GM19397 (cell line): ENCODE measurements at regions not wholly inside any gene's neighbourhood (a gene's known extent, or its start where the extent isn't known, plus 50 kb on each side); places are given as distances from the start of the nearest gene placed in this dataset.

Experiments used
- ATAC-seq: cut with Tn5 transposase; IDR thresholded peaks from one replicate; pipeline ENCODE4 v1.9.1; 2021; ENCODE audit warnings: mild to moderate bottlenecking, moderate library complexity; ENCODE audit not compliant: unreplicated experiment

DNA sequence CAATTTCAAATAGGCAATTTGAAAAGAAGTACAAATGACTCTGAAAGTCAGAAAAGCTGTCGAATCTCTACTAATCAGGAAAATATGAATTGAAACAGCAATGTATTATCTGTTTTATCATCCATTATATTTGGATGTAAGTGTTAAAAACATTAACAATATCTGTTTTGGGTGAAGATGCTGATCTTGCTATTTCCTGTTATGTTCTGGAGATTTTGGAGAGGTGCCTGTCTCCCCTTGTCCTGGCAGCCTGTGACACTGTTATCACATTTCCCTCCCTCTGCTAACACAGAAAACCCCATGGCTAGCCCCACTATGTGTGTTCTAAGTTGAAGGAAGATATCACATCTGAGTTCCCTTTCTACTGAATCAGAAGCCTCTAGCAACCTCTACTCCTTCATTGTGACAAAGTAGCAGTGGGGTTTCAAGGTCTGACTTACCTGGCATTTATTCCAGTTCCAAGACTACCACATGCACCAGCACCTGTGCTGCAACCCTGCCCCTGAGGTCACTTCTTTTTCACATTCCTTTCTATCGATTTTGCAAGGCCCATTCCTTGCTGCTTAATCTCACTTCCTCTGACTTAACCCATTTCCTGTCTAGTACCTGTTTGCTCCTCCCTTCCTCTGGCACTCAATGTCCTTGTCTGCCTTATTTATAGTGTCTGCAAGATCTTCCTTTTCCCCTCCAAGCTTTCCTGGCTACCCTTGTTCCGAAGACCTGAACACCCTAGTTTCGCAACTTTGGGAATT lies 95.5 kb upstream of the COL8A1 start:
- ATAC-seq = no peak

DNA sequence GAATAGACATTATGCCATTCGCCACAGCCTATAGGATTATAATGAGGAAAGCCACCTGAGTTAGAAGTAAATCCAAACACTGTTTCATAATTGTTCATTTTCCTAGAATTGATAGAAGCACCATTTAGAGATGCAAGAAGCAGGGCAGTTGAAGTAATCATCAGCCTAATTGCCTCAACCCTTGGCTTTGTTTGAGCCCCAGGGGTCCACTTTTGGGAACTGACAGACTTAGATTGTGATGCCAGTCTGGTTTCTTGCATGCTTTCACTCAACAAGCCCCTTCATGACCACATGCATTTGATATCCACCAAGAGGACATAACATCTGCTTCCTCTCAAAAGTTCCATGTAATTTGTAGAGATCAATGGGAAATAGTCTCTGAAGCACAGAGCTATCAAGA lies 97.2 kb upstream of the COL8A1 start:
- no peak for ATAC-seq

DNA sequence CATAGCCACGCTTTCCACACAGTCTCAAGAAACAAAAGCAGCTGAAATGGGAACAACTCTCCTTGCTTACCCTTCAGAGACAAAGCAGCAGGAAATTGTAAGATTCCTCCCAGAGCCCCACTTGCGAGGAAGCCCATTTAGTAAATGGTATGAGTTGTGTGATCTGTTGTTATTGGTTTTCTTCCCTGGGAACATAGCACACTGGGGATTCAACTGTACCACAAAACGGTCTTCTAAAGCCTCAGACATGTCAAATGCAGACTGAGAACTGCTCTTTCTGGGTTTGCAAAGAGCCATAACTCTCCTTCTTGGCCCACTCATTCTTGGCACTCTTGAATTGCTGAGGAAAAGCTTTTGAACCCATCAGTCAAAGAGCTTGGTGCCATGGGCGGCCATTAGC lies 101.0 kb upstream of the COL8A1 start:
- ATAC-seq = no peak

DNA sequence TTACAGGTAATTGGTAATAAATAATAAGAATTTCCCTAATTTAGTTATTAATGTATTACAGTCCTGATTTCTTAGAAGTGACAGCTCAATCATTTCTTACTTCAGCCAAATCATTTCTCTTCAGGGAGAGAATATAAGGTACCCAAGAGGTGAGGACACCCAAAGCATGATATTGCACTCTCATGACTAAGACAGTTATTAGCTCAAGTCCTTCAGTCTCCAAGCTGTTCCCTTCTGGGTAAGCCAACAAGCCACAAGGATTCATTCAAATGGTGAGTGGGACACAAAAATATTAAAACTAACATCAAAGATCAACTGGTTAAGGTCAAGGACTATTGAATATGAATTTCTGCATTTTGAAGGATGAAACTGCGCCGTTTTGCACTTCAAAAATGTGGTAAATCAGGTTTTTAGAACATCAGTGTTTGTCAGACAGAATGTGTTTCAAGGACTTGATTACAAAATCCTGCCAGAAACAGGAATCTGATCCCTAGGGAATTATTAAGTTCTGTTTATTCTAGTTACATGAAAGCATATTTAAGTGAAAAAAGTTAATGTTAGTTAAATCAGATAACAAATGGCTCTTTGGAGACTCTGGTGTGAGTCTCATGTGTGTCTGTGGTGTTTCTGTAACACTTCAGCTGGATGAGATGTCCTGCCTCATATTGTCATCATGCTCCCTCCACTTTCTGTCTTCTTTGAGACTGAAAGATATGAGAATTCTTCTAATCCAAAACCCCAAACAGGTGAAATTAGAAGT lies 101.7 kb upstream of the COL8A1 start:
- ATAC-seq = no peak

DNA sequence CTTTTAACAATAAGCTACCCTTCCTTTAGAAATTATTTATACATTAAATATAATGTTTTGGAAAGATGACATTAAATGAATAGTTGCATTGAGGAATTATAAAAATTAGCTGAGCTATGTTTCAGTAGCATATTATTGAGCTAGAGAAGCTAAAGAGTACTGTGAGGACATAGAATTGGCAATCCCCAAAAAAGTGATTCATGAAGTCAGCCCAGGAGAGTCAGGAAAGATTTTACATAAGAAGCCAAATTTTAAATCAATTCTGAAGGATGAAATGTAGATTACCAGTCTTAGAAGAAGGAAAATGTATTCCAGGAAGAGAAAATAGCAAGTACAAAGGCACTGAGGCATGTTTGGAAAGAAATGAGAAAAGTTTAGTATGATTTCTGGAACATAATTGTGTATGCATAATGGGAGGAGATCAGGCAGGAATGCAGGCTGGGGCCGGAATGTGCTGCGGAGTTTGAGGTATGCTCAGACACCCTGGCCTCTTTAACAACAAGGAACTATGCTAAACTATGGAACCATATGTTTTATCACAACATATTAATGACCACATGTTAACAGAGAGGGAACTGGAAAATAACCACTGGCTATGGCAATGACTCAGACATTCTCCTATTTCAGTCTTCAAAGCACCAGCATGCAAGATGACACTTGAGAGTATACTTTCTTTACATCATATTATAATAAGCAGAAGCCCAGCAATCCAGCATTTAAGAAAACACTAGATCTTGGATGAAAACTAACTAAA lies 103.3 kb upstream of the COL8A1 start:
- ATAC-seq = no peak

DNA sequence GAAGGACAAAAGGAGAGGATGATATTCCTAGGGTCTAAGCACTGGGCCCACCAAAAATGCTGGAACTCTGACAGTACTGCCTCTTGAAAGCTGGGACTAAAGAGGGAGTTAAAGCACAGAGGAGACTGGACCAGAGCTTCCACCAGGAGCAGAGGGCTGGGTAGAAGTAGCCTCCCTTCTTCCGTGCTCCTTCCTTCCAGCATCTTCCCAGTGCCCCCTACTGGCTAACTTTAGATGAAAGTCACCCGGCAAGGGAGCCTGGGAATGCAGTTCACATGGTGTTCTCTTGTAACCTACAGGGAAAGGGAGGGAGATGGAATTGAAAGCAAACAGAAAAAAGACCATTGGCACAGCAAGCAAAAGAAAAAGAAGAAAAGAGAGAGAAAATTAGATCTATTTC lies 106.1 kb upstream of the COL8A1 start:
- peak; percentile 82 for ATAC-seq

DNA sequence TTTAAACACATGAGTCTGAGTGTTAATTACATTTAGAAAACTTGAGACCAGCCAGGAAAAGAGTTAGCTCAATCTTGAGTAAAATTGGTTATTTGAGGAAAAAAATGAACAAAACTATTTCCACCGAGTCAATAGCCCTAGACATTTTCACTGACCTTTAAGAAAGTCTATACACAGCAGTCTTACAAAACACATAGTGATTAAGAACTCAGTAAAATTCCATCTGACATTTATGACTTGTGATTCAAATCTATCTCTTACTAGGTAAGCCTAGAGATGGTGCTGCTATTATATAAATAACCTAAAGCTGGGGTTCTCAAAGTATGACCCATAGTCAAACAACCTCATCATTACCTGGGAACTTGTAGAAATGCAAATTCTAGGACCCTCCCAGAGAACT lies 109.1 kb upstream of the COL8A1 start:
- no peak for ATAC-seq

DNA sequence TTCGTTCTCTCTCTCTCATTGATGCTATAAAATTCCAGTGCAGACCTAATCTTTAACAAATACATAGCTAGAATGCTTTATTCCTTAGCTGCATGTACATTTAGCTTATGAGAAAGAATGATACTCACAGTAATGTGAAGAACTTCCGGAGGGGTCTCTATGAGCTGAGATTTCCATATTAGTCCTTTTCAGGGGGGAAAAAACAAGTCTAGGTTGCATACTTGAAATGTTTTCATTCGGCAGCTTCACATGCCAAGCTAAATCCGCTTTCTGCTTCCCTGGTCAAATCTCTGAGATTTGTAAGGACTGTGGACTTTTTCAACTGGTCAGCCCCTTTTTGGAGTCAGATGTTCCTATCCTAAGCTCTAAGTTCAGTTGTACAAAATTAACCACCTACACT lies 111.5 kb upstream of the COL8A1 start:
- no peak for ATAC-seq

DNA sequence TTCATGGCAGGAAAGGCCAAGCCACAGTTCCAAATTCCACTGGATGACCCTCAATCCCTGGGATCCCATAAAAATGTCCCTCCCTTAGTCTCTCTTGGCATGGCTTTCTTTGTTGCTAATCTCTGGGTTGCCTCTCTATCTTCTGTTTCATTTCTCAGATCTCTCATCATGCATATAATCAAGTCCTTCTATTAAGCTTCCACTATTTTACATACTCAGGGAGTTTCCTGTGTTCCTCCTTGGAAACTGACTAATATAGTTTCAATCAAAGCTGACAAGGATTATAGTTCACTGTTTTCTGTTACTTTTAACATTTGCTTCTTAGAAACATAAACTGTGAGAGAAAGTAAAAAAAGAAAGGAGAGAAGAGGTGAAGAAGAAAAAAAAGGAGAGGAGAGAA lies 113.8 kb upstream of the COL8A1 start:
- ATAC-seq = no peak

DNA sequence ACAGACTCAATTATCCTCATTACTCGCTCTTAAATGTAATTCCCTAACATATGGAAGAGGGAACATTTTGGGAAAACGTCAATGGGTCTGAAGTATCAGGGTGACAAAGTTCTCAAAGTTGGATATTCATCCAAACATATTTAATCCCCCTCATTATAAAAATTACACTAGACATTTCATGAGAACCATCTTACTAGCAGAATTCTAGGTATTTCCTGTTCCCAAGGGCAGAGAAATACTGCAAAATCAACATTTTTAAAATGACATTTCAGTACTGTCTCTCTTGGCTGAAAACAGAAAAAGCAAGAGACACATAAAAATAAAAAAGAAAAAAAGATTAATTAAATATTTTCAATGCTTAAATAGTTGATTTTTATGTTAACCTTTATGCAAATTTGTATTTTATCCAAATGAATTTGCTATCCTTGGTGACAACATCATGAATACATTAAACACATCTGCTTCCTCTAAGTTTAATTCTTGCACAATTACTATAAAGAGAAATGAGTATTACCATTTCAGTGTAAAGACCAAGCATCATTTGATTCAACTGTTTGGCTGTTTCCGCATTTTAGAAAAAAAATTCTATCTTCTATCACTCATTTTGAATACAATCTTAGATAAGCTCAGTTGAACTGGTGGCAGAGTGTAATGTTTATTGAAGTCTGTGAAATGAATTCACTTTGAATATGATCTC lies 114.8 kb upstream of the COL8A1 start:
- no peak for ATAC-seq

DNA sequence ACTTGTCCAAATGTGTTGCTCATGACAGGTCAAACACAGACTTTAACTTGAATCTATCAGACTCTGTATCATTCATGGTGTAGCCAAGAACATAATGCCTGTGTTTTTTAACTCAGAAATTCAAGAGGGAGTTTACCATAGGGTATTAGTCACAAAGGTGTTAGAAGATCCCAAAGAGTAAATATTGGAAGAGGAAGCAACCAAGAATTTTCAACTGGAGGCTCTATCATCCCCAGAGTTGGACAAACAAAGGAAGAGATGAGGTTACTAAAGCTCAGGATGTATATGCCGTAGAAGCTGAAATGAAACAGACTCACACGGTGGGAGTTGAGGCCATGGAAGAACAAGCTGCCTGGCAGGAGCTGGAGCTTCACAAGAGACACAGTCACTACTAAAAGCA lies 116.2 kb upstream of the COL8A1 start:
- no peak for ATAC-seq

DNA sequence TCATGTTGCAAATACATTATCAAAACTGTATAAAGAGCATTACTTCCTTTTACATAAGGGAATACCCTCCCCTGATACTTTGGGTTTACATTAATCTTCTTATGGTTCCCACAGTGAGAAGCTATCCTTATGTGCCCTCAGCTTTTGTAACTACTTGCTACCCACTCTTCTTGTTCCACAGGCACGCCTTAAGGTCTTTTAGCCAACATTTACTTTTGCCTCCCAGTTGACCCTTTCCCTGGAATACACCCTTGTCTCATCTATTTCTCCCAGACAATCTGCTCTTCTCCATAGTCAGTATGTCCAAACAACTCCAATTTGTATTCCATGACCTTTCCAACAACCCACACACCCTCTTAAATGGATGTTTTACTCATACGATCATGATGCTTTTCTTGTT lies 116.8 kb upstream of the COL8A1 start:
- no peak for ATAC-seq

DNA sequence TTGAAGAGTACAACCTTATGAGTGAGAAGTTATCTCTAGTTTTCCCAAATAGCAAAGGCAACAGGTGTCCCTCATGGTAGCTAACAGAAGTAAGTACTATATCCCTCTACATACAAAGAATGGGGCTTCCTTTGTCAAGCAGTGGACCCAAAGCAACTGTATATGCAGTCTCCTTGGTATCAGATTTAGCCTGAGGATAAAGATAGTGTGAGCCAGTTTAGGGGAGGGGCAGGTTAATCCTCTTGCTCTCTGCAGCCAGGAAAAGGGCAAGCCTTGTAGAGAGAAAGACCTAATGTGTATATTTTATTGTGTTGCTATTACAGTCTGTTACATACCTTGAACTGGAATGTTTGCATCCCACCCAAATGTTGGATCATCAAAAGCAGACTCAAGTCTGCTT lies 117.9 kb upstream of the COL8A1 start:
- ATAC-seq = no peak

DNA sequence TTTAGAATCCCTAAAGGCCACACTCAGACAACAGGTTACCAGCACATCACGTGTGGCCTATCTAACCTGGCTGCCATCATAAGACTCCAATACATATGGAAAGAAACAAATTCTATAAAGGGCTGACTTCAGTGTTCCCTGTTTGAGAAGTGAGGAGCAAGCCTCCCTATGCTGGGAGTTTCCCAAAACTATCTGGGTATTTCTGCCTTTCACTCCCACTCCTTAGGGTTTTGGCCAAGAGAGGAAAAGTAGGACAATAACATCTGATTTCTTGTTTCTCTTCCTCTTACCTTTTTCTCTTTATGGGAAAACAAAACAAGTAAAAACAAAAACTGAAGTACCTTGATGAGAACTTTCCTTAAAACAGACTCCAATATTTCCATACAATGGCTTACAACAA lies 121.5 kb upstream of the COL8A1 start:
- no peak for ATAC-seq

DNA sequence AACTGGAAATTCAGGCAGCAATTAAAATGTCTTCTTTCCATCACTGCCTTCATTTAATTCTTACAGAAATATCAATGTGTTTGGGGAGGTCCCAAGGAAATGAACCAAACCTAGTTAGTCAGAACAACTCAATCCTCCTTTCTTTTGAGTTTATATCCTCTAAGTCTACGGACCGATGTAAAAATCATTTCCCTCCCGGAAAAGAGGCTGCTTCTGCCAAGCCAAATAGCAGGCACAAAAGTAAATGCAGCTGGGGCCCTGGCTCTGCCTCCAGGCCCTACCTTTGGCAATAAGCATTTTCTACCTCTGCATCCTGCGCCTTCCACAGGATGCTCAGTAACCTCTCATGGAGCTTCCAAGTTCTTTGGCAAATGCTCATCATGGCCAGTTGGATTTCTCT lies 122.5 kb upstream of the COL8A1 start:
- ATAC-seq = no peak

DNA sequence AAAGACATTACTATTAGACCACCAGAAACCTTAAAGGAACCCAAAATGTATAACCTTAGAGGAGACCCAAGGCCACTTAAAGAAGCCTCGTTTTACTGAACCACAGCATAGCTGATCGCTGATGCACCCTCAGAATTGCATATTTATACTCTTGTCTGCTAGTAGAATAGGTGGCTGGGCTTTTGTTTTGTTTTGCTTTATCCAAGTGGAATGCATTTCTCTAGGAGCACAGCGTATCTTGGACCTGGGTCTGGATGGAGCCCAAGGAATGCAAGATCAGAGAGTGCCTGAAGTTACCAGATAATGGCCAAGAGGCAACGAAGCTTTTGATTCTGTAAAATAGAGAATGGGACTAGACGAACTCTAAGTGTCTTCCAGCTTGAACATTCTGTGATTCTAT lies 129.2 kb upstream of the COL8A1 start:
- no peak for ATAC-seq

DNA sequence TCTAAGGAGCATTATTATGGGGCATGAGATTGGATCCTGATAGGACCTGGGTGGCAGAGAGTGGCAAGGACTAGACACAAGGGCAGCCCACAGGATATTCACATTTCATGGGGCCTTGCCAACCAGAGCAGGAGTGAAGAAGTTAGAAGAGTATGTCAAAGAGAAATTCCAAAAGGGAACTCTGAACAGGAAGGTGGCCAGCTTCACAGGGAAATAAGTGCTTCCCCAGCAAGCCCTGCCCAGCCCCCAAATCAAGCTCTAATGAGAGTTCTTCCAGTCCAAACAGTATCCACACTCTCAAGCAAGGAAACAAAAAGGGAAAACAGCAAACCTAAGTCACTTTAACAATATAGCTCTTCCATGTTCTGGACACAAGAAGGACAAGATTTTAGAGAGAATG lies 130.2 kb upstream of the COL8A1 start:
- ATAC-seq = no peak

DNA sequence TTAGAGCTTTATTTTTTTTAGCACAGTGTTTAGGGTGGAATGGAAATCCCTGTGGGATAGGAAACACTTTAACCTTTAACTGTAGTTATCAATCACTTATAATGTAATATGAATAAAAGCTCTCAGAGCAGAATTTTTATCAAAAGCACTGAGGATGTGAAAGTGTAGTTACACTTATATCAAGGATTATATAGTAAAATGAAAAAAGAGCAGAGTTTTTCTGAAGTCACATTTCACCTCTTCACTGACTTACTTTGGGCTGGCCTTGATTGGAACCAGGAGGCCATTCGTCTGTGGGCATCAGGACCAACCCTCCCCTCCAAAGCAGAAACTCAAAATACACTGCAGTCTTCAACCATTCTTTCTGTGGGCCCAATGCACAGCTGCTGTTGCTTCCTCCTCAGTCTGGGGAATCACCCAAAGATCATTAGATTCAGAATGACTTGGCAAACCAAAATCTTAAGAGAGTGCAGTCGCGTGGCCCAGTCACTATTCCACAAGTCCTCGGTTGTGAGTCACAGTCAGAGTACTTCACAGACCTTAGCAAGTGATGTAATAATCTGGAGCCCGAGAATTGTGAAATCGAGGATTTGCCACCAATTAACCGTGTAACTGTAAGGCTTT lies 132.6 kb upstream of the COL8A1 start:
- ATAC-seq = peak; percentile 100

DNA sequence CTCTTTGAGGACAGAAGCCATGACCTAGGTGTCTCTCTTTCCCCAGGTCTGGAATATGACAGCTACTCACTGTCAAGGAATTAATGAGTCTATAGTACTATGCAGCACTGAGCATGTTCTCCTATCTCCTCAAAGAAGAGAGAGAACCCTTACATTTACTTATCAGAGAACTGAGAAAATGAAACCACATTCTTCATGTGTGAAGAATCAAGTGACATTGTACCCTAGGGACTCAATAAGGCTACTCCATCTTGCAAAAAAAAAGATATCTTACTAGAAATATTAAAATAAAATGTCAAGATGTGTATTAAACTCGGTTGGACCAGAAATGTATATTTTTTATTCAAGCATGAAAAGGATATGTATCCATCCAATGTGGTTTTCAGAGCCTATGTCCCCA lies 133.2 kb upstream of the COL8A1 start:
- ATAC-seq = no peak

DNA sequence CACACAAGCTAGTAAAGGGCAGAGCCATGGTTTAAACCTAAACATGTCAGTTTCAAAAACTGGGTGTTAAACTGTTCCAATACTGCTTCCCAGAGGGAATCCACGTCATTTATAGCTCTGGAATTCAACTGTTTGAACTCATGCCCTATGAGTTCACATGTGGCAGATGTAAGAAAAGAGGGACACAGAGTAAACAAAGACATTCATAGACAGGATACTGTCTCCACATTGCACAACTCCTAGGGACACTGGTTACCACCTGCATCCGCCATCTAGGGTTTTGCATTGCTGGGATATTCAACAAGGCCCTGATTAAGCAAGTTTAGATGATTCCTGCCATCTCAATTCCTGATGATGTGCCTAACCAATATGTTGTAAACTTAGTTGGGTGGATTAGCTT lies 134.1 kb upstream of the COL8A1 start:
- no peak for ATAC-seq

DNA sequence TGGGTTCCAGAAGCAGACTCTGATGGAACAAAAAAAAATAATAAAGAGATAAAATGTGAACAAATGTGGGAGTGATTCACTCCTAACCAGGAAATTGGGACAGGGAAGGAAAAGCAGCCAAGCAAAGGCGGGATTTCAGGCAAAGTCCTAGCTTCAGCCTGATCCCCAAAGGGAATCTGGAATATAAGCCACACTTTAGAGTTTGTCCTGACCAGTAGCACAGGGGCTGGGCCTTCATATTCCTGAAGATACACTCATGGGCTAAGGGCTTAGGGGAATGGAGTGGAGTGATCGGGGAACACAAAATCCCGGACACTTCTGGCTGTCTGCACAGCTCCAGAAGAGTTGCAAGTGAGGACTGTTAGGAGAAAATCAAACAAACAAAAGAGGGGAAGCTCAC lies 135.0 kb upstream of the COL8A1 start:
- no peak for ATAC-seq
